HFFc6 (cell line): ENCODE measurements at regions not wholly inside any gene's neighbourhood (a gene's known extent, or its start where the extent isn't known, plus 50 kb on each side); places are given as distances from the start of the nearest gene placed in this dataset.

Experiments used
- DNase-seq: peaks from one replicate; pipeline ENCODE4 v3.0.0-alpha.2; 2018
- H3K27ac Mint-ChIP-seq: 2 replicates; pipeline ENCODE4 v1.8.0; 2020; ENCODE audit warnings: mild to moderate bottlenecking, mixed read lengths
- H3K27me3 Mint-ChIP-seq: 2 replicates; pipeline ENCODE4 v1.8.0; 2021; ENCODE audit warnings: mild to moderate bottlenecking, moderate library complexity, mixed read lengths; ENCODE audit not compliant: insufficient read depth
- H3K36me3 Mint-ChIP-seq: 2 replicates; pipeline ENCODE4 v1.8.0; 2021; ENCODE audit warnings: low read depth, mixed read lengths
- H3K4me1 Mint-ChIP-seq: 2 replicates; pipeline ENCODE4 v1.8.0; 2020; ENCODE audit warnings: low read depth, mixed read lengths
- H3K4me3 Mint-ChIP-seq: 2 replicates; pipeline ENCODE4 v1.8.0; 2020; ENCODE audit warnings: mild to moderate bottlenecking, moderate library complexity, mixed read lengths
- H3K9me3 Mint-ChIP-seq: 2 replicates; pipeline ENCODE4 v1.8.0; 2020; ENCODE audit warnings: mild to moderate bottlenecking, mixed read lengths
- CTCF ChIP-seq: fragments of 200-600 bp; sonication (generic); IDR thresholded peaks from 2 replicates; pipeline ENCODE4 v1.5.0; 2021; ENCODE audit warnings: antibody characterized with exemption, mild to moderate bottlenecking

DNA sequence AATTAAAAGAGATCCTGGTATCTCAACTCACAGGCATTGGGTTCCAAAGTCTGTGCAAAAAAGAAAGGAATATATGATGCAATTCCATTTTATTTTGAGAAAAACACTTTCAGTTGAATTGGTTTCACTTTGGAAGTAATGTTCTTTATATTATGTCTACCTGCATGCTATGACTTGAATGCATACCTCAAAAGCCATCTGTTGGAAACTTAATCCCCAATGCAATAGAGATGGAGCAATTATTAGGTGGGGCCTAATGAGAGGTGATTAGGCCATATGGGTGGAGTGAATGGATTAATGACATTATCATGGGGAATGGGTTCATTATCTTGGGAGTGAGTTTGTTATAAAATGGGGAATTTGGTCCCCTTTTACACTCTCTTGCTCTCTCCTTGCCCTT lies 293.3 kb downstream of the CSNK1G3 start:
- DNase-seq = no peak
- Mint-ChIP-seq H3K27me3 (no peaks in the 10 kb centered on the region; the same call in 1 of the 2 replicates), H3K4me1 (peaks cover 31% of the 10 kb centered on the region), H3K27ac (no peak overlapping the region), H3K9me3 (no peaks in the 10 kb centered on the region), H3K36me3 (no peaks in the 10 kb centered on the region), H3K4me3 (no peak overlapping the region)
- no peak for TF ChIP-seq CTCF

DNA sequence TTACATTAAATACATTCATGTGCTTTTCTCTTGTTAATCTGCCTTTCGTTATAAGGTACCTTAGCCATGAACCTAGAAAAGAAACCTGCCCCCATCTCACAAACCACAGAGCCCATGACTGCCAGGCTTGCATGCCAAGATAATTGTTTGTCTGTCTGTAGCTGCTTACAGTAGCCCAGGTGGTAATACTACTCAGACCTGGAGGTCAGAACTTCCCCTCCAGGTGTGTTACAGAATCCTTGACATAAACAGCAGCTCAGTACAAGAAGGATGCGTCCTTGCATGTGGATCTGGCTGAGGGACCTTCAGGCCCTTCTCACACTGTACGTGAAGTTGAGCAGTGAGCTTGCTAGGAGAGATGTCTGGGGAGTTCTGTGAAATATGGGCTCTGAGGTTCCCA lies 291.4 kb downstream of the CSNK1G3 start:
- Mint-ChIP-seq H3K4me1 (peaks cover 18% of the 10 kb centered on the region), H3K36me3 (no peaks in the 10 kb centered on the region), H3K27me3 (no peaks in the 10 kb centered on the region; the same call in 1 of the 2 replicates), H3K9me3 (no peaks in the 10 kb centered on the region), H3K4me3 (no peak overlapping the region), H3K27ac (no peak overlapping the region)
- no peak for TF ChIP-seq CTCF
- no peak for DNase-seq

GRCh38 chr5:123802298-123802951 lies 290.4 kb downstream of the CSNK1G3 start:
- no peak overlapping the region for H3K4me3 Mint-ChIP-seq
- no peaks in the 10 kb centered on the region for H3K9me3 Mint-ChIP-seq
- H3K27ac Mint-ChIP-seq = no peak overlapping the region
- no peaks in the 10 kb centered on the region; the same call in 1 of the 2 replicates for H3K27me3 Mint-ChIP-seq
- no peak for TF ChIP-seq CTCF
- H3K4me1 Mint-ChIP-seq = peaks cover 9% of the 10 kb centered on the region
- H3K36me3 Mint-ChIP-seq = no peaks in the 10 kb centered on the region
- DNase-seq = no peak

DNA sequence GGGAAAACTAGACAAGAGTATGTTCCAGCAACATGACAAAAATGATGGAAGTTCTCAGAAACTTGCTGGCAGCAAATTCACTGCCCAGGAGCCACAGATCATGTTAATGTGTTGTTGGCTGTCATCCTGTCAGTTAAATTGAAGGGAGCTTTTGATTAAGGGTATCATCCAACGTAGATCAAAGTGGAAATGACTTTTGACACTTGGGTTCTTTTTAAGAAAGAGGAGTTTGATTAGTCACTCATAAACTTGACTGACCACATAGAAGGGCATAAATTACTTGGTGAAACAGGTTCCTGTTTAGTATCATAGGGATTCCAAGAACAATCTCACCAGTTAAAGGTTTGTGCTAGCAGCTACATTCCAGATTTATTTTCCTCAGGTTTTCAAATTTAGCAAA lies 288.7 kb downstream of the CSNK1G3 start:
- no peak for TF ChIP-seq CTCF
- H3K27me3 Mint-ChIP-seq = no peaks in the 10 kb centered on the region; the same call in 1 of the 2 replicates

DNA sequence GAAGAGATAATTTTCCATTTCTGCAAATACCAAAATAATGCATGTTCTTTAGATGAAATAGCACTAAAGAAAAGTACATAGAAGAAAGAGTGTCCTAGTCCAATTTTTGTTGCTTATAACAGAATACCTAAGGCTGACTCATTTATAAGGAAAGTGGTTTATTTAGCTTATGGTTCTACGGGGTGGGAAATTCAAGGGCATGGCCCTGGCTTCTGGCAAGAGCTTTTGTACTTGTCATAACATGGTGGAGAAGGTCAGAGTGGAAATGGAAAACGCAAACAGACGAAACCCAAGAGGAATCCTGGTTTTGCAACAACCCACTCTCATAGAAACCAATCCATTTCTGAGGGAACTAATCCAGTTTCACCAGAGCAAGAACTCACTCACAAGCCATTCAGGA lies 283.7 kb downstream of the CSNK1G3 start:
- Mint-ChIP-seq H3K4me1 (peaks cover 6% of the 10 kb centered on the region; the same call in 1 of the 2 replicates), H3K27ac (no peak overlapping the region), H3K9me3 (no peaks in the 10 kb centered on the region), H3K27me3 (no peaks in the 10 kb centered on the region; the same call in 1 of the 2 replicates), H3K4me3 (no peak overlapping the region), H3K36me3 (peaks cover 9% of the 10 kb centered on the region; the same call in 1 of the 2 replicates)
- no peak for DNase-seq
- TF ChIP-seq CTCF = no peak

More for the DNA sequence above, 288.7 kb downstream of the CSNK1G3 start:
- H3K9me3 Mint-ChIP-seq = no peaks in the 10 kb centered on the region
- no peak overlapping the region for H3K4me3 Mint-ChIP-seq
- no peak overlapping the region for H3K27ac Mint-ChIP-seq
- no peak for DNase-seq
- peaks cover 4% of the 10 kb centered on the region; the same call in 1 of the 2 replicates for H3K36me3 Mint-ChIP-seq
- peaks cover 4% of the 10 kb centered on the region; the same call in 1 of the 2 replicates for H3K4me1 Mint-ChIP-seq
